COLO829 (cell line): ENCODE measurements at regions not wholly inside any gene's neighbourhood (a gene's known extent, or its start where the extent isn't known, plus 50 kb on each side); places are given as distances from the start of the nearest gene placed in this dataset.

Experiments
- DNase-seq: peaks from one replicate; pipeline ENCODE4 v3.0.0; 2012; ENCODE audit warnings: low spot score

DNA sequence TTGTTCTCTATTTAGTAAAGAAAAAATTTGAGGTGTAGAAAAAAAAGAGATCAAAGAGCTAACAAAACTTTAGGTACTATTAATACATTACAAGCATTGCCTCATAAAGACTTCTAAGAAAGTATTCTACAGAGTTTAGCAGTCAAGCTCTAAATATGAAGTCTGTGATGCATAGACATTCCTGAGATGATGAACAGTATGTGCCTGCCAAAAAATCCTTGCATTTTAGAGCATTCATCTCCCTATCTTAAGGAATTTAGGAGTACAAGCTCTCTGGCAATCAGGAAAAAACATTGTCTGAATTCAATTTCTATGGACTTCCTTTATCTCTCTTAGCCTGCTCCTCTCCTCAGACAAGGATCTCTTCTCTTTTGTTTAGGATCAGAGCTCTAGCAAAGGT lies 202.6 kb upstream of the LRFN5 start:
- DNase-seq, result no peak

DNA sequence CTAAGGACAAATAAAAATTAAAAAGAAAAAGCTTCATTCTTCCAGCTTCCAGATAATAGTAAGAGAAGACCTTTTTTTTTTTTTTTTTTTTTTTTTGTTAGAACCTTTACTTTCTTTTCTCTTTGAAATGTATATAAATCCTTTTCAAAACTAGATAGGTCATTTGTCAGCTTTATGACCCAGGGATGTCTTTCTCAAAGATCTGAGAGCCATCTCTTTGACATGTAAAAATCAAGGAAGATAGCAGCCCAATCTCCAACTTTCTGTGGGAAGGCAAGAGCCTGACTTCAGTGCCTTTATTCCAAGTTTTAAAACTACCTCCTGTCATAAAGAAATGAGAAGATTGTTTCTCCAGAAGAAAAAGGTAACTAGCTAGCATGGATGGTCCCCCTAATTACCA lies 203.3 kb upstream of the LRFN5 start:
- DNase-seq, result no peak

DNA sequence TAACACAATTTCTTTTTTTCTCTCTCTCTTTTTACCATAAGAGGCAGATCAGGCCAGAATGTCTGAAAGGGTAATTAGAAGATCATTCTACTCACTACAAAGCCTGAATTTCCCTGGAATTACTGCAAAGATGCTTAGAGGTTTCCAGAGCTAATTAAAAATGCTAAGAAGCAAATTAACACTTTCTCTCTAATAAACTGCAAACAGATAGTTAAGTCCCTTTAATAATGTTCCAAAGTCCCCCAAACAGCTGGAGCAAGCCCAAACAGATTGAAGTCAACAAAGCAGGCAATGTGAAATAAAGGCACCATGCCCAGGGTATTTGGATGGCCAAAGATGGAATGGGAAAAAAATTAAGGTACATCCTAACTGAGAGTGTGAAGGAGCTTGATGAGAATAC lies 208.8 kb upstream of the LRFN5 start:
- no peak for DNase-seq

DNA sequence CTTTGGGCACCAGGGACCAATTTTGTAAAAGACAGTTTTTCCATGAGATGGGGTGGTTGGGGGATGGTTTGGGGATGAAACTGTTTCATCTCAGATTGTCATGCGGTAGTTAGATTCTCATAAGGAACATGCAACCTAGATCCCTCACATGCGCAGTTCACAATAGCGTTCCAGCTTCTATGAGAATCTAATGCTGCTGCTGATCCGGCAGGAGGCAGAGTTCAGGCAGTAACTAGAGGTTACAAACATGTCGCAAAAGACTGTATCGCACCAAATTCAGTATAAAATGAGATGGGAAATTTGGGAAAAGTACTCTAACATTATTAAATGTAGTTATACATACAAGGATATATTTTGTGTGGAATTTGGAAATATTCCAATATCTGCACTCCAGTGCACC lies 213.2 kb upstream of the LRFN5 start:
- DNase-seq, result no peak

DNA sequence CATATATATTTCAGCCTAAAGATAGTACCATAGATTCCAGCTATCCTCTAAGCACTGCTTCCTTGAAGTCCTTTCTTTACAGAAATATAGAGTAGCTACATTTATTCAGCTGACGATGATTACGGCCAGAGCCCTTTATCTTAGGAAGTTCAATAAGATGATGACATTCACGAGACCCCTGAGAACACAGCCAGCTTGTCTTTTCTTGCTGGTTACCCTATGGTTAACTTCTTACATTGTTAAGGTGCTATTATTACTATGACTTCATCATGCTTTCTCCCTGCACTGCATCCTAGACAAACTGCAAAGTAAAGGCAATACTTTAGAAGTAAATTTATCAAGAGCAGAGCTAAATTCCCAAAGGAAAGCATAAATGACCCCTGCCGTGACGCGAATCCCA lies 214.4 kb upstream of the LRFN5 start:
- DNase-seq, result no peak

DNA sequence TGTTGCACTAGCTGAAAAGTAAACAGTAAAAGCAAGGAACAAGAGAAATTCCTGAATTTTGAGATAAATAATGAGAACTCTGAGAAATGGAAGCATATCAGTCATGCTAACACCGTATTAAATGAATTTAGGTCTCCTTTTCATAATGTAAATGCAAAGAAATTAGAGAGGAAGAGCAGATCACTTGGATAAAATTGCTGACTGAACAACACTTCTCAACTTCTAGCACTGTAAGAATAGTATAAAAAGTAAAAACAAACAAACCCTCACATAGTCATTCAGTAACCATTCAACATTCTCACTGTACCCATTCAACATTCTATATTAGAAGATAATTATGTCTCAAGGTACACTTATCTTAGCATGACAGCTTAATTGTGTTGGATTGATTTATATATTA lies 217.3 kb upstream of the LRFN5 start:
- no peak for DNase-seq

DNA sequence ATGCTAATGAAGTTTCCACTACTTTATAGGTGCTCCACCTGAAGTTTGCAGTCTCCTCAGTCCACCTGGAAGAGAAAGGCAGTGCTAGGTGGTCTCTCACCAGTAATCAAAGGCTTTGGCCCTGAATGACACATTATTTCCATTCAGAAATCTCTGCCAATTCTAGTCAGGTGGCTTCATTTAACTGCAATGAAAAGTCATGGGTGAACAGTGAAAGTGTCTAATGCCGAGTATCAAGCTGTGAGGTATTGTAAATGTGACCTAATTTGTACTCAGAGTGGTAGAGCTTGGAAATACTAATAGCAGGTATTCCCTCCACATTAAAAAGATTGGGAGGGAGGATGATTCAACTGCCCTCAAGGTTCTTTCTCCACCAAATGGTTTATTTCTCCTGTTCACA lies 220.9 kb upstream of the LRFN5 start:
- no peak for DNase-seq

DNA sequence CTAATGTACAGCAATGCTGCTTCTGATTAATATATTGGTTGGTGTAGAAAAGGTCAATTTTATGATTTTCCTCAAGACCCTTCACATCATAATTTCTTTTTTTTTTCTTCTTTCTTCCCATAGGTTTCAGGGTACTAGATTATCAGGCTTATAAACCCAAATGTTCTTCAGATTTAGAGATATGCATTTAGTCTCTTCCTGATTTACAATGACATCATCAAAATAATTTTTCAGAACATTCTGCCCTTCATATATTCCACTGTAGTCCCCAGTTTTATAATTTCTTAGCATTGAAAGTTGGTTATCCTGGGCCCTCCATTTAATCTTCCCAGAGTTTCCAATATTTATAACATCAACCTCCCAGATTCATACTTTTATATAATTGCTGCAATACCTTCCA lies 226.7 kb upstream of the LRFN5 start:
- DNase-seq, result no peak

DNA sequence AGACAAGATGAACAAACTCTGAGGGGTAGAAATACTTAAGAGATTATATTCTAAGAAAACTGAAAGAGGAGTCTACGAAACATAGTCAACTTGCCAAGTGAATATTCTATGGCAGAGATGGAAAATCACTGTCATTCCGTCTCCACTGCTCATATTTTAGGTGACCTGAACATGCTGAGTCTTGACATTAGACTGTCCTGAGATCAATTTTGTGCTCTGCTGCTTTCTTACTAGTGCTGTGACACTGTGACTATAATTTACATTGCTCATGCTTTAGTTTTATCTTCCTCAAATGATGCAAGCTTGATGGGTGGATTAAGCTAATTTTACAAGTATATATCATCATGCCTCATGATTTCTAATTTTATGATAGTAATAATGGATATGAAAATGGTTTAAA lies 228.2 kb upstream of the LRFN5 start:
- no peak for DNase-seq

DNA sequence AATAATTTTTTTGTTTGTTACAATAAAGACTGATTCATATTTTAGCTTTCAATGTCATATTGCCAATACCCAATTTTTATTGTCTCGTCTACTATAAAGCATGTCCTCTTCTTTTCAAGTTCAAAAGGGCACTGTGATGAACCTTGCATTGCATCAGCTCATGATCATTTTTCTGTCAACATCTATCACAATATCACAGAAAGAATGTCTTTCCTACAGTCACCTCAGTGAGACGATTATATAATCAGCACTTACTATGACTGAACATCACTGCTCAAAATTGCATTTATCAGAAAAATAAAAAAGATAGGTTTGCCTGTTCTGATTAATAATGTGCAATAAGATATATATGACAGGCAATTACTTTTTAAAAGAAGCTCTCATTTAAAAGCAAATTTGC lies 228.7 kb upstream of the LRFN5 start:
- DNase-seq, result no peak

DNA sequence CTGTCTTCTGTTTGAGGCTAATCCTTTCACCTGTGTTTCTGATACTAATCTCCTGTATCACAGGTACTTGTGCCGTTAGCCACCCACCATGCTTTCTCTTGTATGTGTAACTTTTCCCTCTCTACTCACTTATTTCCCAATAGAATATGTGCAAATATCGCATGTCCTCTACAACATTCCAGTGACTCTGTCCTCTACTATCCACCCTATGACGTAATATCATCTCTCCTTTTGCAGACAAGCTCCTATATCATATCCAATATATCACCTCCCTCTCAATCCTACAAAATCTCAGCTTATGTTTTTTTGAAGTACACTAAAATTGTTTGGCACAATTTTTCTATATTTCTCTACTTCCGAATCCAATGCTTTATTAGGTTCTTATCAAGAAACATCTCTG lies 232.6 kb upstream of the LRFN5 start:
- no peak for DNase-seq

DNA sequence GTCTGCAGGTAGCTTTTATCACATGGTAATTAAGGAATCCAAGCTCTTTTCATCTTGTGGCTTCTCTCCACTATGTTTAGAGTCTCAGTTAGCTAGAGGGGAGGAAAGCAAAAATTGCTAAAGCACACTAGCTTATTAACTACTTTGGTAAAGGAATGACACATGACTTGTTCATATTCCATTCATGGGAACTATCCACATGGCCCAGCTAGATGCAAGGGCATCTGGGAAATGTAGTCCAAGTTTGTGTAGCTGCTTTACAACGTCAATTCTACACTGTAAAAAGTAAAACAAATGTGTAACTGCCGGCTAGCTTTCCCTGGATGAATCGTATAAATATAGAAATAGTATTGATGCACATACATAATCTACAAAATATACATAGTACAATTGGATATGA lies 244.5 kb upstream of the LRFN5 start:
- peak; percentile 0 for DNase-seq

DNA sequence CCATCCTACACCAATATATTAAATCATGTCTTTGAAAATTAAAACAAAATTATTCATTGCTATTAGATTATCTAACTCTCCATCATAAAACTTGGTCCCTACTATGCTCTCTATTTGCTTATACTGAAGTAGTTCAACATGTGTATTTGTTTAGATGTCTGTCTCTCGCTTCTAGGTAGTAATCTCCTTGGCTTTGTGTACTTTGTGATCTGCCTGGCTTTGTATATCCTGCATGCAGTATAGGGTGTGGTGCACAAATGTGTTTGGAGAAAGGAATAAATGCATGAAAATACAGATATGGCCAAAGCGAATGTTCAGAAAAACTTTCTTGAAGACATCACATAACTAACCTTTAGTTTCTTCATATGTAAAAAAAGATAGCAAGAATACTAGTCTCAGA lies 246.6 kb upstream of the LRFN5 start:
- no peak for DNase-seq

DNA sequence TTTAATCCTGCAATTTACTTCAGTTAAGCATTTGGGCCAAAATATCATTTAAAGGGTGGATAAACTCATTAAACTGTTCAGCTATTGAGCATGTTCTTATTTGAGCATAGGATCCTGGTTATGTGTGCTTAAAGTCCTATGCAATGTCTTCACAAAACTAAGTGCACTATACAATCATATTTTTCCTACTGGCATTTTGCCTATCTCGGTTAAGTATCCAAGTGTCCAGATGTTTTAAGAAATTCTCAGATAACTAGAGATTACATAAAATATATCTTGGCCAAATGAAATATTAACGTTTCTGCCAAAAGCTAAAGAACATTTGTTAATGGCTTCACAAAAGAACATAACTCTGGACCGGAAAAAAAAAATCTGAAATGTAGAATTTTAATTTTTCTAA lies 250.8 kb upstream of the LRFN5 start:
- no peak for DNase-seq

DNA sequence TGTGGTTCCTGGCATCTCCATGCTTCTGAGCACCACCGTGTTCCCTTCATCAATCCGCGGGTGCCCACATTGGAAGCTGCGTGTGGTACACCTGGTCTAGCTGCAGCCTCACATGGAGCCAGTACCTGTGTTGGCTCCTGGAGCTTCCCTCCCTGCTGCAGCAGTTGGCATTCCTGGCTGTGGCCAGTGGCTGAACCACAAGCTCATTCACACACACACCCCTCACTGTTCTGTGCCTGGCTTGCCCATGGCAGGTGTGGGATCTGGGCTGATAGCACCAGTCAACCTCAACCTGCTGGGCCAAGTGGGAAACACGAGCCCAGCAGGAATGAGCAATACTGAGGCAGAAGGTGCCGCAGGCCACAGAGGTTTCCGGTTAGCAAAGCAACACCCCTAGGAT lies 256.2 kb upstream of the LRFN5 start:
- DNase-seq, result no peak

DNA sequence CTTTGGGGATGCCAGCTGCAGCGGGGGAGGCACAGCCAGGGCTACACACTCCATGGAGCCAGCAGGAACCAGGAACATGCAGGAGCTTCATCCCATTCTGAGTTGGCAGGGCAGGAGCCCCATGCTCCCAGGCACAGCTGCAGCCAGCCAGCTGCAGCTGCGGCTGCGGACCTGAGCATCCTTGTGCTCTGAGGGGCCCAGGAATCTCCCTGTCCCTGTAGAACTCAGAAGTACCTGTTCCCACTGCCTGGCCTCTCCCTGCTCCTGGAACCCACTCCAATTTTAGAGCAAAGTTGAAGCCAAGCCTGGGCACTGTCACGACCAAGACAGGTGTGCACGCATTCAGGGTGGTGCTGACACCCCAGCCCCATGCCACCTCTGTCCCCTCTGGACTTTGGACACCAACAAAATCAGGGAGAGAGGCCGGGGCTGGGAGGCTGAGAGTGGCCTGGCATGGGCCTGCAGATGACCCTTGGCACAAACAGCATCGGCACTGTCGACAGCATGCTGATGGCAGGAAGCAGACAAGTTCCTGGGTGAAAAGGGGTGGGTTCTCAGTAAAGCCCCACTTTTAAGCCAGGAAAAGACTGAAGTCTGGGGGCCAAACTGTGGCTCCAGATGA lies 257.3 kb upstream of the LRFN5 start:
- no peak for DNase-seq

DNA sequence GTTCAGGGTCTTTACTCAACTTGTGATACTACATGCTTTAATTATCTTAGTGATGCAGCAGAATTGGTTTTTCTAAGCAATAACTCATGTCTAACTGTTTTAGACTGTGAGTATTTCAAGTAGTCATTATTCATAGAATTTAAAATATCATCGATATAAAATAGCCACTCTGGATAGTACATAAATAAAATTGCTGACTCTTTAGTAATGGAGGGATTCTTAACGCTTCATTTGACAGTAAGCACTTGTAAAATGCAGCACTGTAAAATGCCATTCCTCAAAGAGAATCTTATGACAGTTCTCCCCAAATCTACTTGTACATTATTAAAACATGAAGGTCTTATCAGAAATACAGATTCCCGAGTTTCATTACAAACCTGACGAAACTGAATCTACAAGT lies 262.8 kb upstream of the LRFN5 start:
- no peak for DNase-seq

DNA sequence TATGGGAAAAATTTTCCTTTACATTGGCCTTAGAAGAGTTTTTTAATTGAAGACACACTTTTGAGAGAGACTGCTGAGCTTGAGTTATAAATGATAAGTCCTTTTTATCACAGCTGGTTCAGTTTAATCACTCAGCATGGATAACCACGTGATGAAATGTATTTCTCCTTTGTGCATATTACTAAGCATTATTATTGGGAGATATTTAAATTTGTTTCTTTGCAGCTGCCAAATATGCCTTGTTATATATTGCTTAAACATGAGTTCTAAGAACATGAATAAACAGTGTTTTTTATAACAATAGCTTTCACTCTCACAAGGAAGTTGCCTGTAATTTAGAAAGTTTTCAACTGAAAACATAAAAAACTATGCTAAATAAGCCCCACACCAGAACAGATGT lies 293.5 kb upstream of the LRFN5 start:
- no peak for DNase-seq

DNA sequence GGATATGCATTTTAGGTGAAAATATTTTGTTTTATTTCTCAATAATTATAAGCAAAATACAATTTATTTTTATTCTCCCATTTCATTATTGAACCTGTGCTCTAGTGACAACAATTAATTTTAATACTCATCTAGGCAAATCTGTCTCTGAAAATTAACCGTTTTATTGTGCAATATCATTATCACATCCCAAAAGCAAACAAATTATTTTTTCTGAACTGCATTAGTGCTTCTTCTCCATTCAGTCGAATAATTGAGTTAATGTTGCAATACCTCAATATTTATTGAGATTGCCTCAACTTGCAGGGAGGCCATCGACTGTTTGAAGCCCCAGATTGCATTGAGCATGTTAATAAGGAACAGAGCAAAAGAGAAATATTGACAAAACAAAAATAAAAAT lies 303.2 kb upstream of the LRFN5 start:
- no peak for DNase-seq

DNA sequence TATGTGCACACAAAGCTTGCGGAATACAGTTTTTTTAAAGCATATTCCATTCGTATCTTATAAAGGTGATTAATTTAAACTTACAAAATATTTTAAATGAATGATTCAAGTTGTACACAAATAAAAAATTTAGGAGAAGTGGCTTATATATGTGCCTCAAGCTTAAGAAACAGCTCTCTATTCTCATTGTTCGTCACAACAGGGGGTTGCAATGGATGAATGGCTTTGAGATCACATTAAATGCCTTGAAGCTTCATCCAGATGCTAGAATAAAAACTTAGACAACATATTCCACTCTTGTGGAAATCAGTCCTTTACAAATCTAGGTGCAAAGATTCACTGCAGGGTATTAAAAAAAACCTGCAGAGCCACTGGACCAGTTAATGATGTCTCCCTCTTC lies 303.9 kb upstream of the LRFN5 start:
- no peak for DNase-seq

DNA sequence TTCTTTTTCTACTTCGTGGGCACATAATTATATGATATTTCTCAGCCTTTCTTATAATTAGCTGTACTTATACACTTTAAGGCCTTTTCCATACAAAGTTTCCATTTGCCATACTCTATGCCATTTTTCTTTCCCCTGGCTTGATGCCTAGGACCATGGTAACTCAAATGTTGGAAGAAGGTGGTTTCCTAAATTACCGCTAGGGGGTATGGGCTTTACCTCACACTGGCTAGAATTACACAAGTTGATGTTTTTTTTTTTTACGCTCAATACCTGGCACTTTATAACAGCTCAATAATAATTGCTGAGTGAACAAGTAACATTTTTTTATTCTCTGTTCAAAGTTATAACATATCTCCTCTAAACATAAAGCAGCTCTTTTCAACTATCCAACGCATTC lies 306.8 kb upstream of the LRFN5 start:
- no peak for DNase-seq

DNA sequence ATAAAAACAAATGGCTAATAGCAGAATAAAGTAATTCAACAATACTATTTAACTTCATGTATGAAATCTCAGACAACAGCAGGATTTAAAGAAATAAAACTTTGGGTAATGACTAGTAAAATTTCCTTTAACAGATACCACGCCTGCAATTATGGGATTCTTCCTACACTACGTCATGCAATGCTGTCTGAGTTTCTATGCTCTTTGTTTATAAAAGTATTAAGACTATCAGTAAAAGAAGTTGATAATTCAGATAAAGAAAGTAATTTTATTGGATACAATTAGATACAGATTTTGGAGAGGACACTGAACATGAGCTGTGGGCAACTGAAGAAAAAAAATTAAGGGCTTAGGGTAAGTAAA lies 308.4 kb upstream of the LRFN5 start:
- DNase-seq, result no peak

DNA sequence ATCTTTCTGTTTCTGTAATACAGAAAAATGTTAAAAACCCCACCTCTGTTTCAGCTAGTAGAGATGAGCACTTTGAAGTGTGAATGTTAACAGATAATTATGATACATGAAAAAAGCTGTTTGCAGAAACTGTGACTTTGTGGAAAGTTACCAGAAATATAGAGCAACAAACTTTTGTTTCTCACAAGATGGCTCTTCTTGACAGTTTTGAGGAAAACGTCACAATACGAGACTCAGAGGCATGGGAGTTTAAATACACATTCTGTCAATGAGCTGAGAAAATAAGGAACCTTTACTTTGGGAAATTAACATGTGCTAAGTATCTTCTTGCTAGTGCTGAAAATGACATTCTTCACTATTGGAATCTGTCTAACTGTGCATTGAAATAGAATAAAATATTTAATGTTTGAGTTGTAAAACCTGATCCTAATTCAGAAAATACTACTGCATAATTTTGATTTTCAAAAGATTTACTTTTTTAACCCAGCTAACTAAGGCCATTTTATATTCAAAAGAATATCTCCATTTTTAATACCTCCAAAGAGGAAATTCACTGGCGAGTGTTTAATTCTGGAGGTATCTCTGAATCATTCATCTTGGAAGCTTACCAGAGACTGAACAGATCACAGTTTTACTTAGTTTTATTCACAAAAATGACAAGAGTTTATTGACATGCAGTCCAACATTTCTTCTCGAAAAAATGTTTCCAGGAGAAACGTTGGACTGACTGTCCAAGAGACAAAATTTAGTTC lies 308.9 kb upstream of the LRFN5 start:
- no peak for DNase-seq

DNA sequence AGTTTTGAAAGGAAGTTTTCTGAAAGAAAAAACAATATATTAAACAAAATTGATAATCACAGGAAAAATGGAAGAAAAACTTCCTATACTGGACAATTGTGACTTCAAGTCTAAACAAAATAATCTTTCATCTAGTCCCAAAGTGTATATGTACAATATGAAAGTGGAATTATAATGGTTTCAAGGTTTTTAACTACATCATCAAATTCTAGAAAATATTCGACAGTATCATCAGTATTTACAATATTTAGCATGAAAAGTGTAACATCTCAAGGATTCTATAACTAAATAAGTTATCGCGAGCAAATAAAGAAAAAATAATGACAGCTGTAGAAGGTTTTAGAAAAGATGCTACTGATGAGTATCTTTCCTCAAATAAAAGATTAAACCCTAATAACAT lies 310.9 kb upstream of the LRFN5 start:
- no peak for DNase-seq
